Ishikawa (cell line): ENCODE measurements at regions not wholly inside any gene's neighbourhood (a gene's known extent, or its start where the extent isn't known, plus 50 kb on each side); places are given as distances from the start of the nearest gene placed in this dataset.

Experiments
- CEBPB ChIP-seq: IDR thresholded peaks from 2 replicates; pipeline ENCODE4 v1.6.1; 2012
- CREB1 ChIP-seq: IDR thresholded peaks from 2 replicates; pipeline ENCODE4 v1.6.1; 2012; ENCODE audit warnings: low read depth
- EGR1 ChIP-seq: IDR thresholded peaks from 2 replicates; pipeline ENCODE4 v1.6.1; 2012
- EP300 ChIP-seq: IDR thresholded peaks from 2 replicates; pipeline ENCODE4 v1.6.1; 2012; ENCODE audit warnings: borderline replicate concordance
- FOXM1 ChIP-seq: IDR thresholded peaks from 2 replicates; pipeline ENCODE4 v1.6.1; 2012; ENCODE audit warnings: low read depth, borderline replicate concordance
- MAX ChIP-seq: IDR thresholded peaks from 2 replicates; pipeline ENCODE4 v1.6.1; 2012
- NFIC ChIP-seq: IDR thresholded peaks from 2 replicates; pipeline ENCODE4 v1.6.1; 2012
- RAD21 ChIP-seq: IDR thresholded peaks from 2 replicates; pipeline ENCODE4 v1.6.1; 2012; ENCODE audit warnings: low read depth
- TAF1 ChIP-seq: IDR thresholded peaks from 2 replicates; pipeline ENCODE4 v1.6.1; 2012; ENCODE audit warnings: low read depth, mild to moderate bottlenecking
- TCF12 ChIP-seq: IDR thresholded peaks from 2 replicates; pipeline ENCODE4 v1.6.1; 2012; ENCODE audit warnings: low read depth
- TEAD4 ChIP-seq: IDR thresholded peaks from 2 replicates; pipeline ENCODE4 v1.6.1; 2012
- USF1 ChIP-seq: IDR thresholded peaks from 2 replicates; pipeline ENCODE4 v1.6.1; 2012
- YY1 ChIP-seq: IDR thresholded peaks from 2 replicates; pipeline ENCODE4 v1.6.1; 2012; ENCODE audit warnings: low read depth
- ZBTB7A ChIP-seq: IDR thresholded peaks from 2 replicates; pipeline ENCODE4 v1.6.1; 2012; ENCODE audit warnings: low read depth
- TF ChIP-seq, protein P1 (sequence below): IDR thresholded peaks from 2 replicates; pipeline ENCODE4 v1.6.1; 2012; ENCODE audit warnings: low read depth, mild to moderate bottlenecking

DNA sequence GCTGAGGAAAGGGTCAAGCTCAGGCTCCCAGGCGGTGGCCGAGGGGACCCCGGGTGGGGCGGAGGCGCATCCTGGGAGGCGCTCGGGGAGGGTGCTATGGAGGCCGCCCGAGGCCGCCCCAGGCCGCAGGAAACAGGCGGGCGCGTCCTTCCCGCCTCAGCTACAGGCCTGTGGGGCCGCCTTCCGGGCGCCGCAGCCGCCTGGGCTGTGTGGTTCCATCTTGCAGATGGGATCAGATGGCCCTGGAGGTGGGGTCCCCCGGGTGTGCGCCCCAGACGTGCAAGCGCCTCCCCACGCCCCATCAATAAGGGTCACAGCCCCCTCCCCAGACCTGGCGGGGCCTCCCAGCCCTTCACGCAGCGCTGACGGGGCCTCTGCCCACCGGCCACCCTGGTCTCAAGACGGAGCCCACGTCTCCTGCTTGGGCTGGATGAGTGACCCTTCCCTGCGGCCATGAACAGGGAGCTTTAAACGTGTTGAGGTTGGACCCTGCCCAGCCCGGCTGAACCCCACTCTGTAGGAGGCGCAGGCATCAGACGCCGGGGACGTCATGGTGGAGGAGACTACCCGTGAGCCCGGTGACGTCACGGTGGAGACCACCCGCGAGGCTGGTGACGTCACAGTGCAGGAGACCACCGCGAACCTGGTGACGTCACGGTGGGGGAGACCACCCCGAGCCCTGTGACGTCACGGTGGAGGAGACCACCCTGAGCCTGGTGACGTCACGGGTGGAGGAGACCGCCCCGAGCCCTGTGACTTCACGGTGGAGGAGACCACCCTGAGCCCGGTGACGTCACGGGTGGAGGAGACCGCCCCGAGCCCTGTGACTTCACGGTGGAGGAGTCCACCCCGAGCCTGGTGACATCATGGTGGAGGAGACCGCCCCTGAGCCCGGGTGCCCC, 267.0 kb downstream of the DLL1 start:
- TF ChIP-seq EP300 (no peak), TEAD4 (no peak), MAX (no peak), FOXM1 (no peak), CREB1 (no peak), NFIC (no peak), CEBPB (no peak), TCF12 (no peak), YY1 (no peak)
- TF ChIP-seq, protein P1, sequence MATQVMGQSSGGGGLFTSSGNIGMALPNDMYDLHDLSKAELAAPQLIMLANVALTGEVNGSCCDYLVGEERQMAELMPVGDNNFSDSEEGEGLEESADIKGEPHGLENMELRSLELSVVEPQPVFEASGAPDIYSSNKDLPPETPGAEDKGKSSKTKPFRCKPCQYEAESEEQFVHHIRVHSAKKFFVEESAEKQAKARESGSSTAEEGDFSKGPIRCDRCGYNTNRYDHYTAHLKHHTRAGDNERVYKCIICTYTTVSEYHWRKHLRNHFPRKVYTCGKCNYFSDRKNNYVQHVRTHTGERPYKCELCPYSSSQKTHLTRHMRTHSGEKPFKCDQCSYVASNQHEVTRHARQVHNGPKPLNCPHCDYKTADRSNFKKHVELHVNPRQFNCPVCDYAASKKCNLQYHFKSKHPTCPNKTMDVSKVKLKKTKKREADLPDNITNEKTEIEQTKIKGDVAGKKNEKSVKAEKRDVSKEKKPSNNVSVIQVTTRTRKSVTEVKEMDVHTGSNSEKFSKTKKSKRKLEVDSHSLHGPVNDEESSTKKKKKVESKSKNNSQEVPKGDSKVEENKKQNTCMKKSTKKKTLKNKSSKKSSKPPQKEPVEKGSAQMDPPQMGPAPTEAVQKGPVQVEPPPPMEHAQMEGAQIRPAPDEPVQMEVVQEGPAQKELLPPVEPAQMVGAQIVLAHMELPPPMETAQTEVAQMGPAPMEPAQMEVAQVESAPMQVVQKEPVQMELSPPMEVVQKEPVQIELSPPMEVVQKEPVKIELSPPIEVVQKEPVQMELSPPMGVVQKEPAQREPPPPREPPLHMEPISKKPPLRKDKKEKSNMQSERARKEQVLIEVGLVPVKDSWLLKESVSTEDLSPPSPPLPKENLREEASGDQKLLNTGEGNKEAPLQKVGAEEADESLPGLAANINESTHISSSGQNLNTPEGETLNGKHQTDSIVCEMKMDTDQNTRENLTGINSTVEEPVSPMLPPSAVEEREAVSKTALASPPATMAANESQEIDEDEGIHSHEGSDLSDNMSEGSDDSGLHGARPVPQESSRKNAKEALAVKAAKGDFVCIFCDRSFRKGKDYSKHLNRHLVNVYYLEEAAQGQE = no peak

- no peak for TF ChIP-seq YY1
- TF ChIP-seq NFIC = no peak
- TF ChIP-seq EGR1 = no peak
- TF ChIP-seq MAX = no peak
- TF ChIP-seq ZBTB7A = no peak
- no peak for TF ChIP-seq TEAD4
- no peak for TF ChIP-seq USF1
- no peak for TF ChIP-seq RAD21
These were observed 267.9 kb downstream of the DLL1 start for GRCh38 chr6:170022827-170023619.

- no peak for TF ChIP-seq CREB1
- no peak for TF ChIP-seq NFIC
- no peak for TF ChIP-seq CEBPB
- TF ChIP-seq EGR1 = no peak
- TF ChIP-seq ZBTB7A = no peak
- TF ChIP-seq RAD21 = no peak
- TF ChIP-seq USF1 = no peak
- no peak for TF ChIP-seq TAF1
- TF ChIP-seq TEAD4 = no peak
- TF ChIP-seq YY1 = no peak
- no peak for TF ChIP-seq MAX
These were observed 268.6 kb downstream of the DLL1 start for GRCh38 chr6:170022291-170022722.

DNA sequence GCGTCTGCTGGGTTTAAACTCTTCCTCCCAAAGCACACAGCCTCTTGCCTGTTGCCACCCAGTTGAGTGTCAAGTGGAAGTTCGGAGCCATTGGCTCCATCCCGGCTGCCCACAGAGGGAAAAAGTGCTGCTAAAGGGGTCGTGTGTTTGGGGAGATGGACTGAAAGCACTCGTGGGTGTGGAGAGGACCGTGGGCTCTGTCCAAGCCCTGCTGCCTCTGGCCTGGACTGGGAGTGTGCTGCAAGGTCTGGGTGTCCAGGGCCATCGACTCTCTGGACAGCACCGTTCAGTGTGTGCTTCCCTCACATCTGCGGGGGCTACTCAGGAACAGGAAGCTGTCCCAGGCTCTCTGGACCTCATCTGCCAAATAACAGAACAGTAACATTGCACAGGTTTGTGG, 269.3 kb downstream of the DLL1 start:
- no peak for TF ChIP-seq TAF1
- TF ChIP-seq, protein P1 = no peak
- TF ChIP-seq CEBPB = no peak
- TF ChIP-seq CREB1 = no peak
- TF ChIP-seq YY1 = no peak
- no peak for TF ChIP-seq USF1
